HepG2 (cell line): ENCODE measurements at regions not wholly inside any gene's neighbourhood (a gene's known extent, or its start where the extent isn't known, plus 50 kb on each side); places are given as distances from the start of the nearest gene placed in this dataset.

ENCODE experiments used
- CREB1 ChIP-seq, 2 experiments: fragments of 450-650 bp in 1 of 2; IDR thresholded peaks; 2 replicates each; pipeline ENCODE4 v1.6.1; 2016 to 2017; ENCODE audit warnings: control low read depth in 1 of 2, mild to moderate bottlenecking in 1 of 2, missing compliant biosample characterization in 1 of 2, missing genetic modification characterization in 1 of 2
- SNRNP70 ChIP-seq: fragments of 200-400 bp; formaldehyde crosslinking; IDR thresholded peaks from 2 replicates; pipeline ENCODE4 v1.6.1; 2017; ENCODE audit warnings: mild to moderate bottlenecking, low read depth, low read length, moderate library complexity
- SRSF1 ChIP-seq: fragments of 200-400 bp; formaldehyde crosslinking; optimal IDR thresholded peaks from 2 replicates; pipeline ENCODE3; 2017; ENCODE audit warnings: mild to moderate bottlenecking, low read depth, low read length, moderate library complexity
- THAP11 ChIP-seq: IDR thresholded peaks from 2 replicates; pipeline ENCODE4 v1.6.1; 2016; ENCODE audit warnings: missing biosample characterization, missing genetic modification reagents
- ZNF142 ChIP-seq: sonication (generic); formaldehyde crosslinking; IDR thresholded peaks from 2 replicates; pipeline ENCODE4 v1.4.0; 2020; ENCODE audit warnings: missing genetic modification reagents
- ZNF180 ChIP-seq: sonication (generic); formaldehyde crosslinking; IDR thresholded peaks from 2 replicates; pipeline ENCODE4 v1.4.0; 2020; ENCODE audit warnings: low read depth, missing genetic modification reagents, borderline replicate concordance
- ZNF317 ChIP-seq: sonication (generic); formaldehyde crosslinking; IDR thresholded peaks from 2 replicates; pipeline ENCODE4 v1.5.0; 2020; ENCODE audit warnings: mild to moderate bottlenecking, missing genetic modification reagents
- ZNF33B ChIP-seq: sonication (generic); formaldehyde crosslinking; IDR thresholded peaks from 2 replicates; pipeline ENCODE4 v1.5.1; 2020; ENCODE audit warnings: mild to moderate bottlenecking, missing genetic modification reagents

- no peak for TF ChIP-seq ZNF142 (CRISPR knock-in tag)
- TF ChIP-seq ZNF180 (CRISPR knock-in tag): no peak
- TF ChIP-seq THAP11 (CRISPR knock-in tag): no peak
- no peak for TF ChIP-seq SNRNP70
- TF ChIP-seq ZNF317: no peak
- no peak for TF ChIP-seq SRSF1
- no peak for TF ChIP-seq CREB1 (IDR thresholded peaks at IDR 0.05)
- no peak for TF ChIP-seq CREB1 (CRISPR knock-in tag; IDR thresholded peaks at IDR 0.05)
- no peak for TF ChIP-seq ZNF33B (CRISPR knock-in tag)
- TF ChIP-seq, all 625 proteins: peak for 0
Observed at GRCh38 chr12:84804691-84805473, 107.7 kb downstream of the SLC6A15 start (continued).
